Right atrium auricular region (tissue), 2 donors: ENCODE measurements at regions not wholly inside any gene's neighbourhood (a gene's known extent, or its start where the extent isn't known, plus 50 kb on each side); places are given as distances from the start of the nearest gene placed in this dataset.

Source experiments
- DNase-seq: peaks from one replicate; pipeline ENCODE4 v3.0.0-alpha.2; 2019; ENCODE audit warnings: low spot score
- H3K27ac ChIP-seq, 2 donors: fragments of 200-600 bp; sonication (generic); 1 replicate in 1 of 2; 2 replicates in 1 of 2; pipeline ENCODE4 v1.5.1; 2016 to 2019
- H3K27me3 ChIP-seq, 2 donors: fragments of 200-600 bp; sonication (generic); one replicate each; pipeline versions ENCODE4 v1.5.1 to v1.6.0; 2017 to 2019
- H3K36me3 ChIP-seq: fragments of 200-600 bp; sonication (generic); one replicate; pipeline ENCODE4 v1.5.1; 2016
- H3K4me1 ChIP-seq, 2 donors: fragments of 200-600 bp; sonication (generic); one replicate each; pipeline versions ENCODE4 v1.5.1 to v1.6.0; 2017 to 2019
- H3K4me3 ChIP-seq, 2 donors: fragments of 200-600 bp; sonication (generic); 1 replicate in 1 of 2; 2 replicates in 1 of 2; pipeline ENCODE4 v1.5.1; 2017 to 2019; ENCODE audit warnings: mild to moderate bottlenecking in 1 of 2, moderate library complexity in 1 of 2
- H3K9me3 ChIP-seq, 2 donors: fragments of 200-600 bp; sonication (generic); one replicate each; pipeline ENCODE4 v1.5.1; 2019
- CTCF ChIP-seq, 2 donors: fragments of 200-600 bp; sonication (generic); IDR thresholded peaks; one replicate each; pipeline ENCODE4 v1.5.1; 2019; ENCODE audit warnings: antibody characterized with exemption in 2 of 2

GRCh38 chr1:219495737-219496408, 117.0 kb downstream of the ZC3H11B start:
- Histone ChIP-seq H3K36me3 (no peaks in the 10 kb centered on the region), H3K27me3 (no peaks in the 10 kb centered on the region), H3K4me1 (no peaks in the 10 kb centered on the region), H3K9me3 (no peaks in the 10 kb centered on the region), H3K27ac (no peak overlapping the region), H3K4me3 (no peak overlapping the region)
- TF ChIP-seq CTCF (IDR thresholded peaks at IDR 0.05), result no peak
- no peak for DNase-seq

- no peaks in the 10 kb centered on the region for H3K27me3 ChIP-seq
- H3K9me3 ChIP-seq, result no peaks in the 10 kb centered on the region
- H3K4me3 ChIP-seq, result no peak overlapping the region
- no peak for TF ChIP-seq CTCF (IDR thresholded peaks at IDR 0.05)
- DNase-seq, result no peak
- no peaks in the 10 kb centered on the region for H3K4me1 ChIP-seq
- H3K36me3 ChIP-seq, result no peaks in the 10 kb centered on the region
- H3K27ac ChIP-seq, result no peak overlapping the region
Measured at GRCh38 chr1:219492717-219493116, 120.2 kb downstream of the ZC3H11B start.

GRCh38 chr1:219490566-219490965, 122.3 kb downstream of the ZC3H11B start:
- Histone ChIP-seq H3K27ac (no peak overlapping the region), H3K4me3 (no peak overlapping the region), H3K9me3 (no peaks in the 10 kb centered on the region), H3K27me3 (no peaks in the 10 kb centered on the region), H3K36me3 (no peaks in the 10 kb centered on the region), H3K4me1 (no peaks in the 10 kb centered on the region)
- no peak for DNase-seq
- TF ChIP-seq CTCF (IDR thresholded peaks at IDR 0.05), result no peak

GRCh38 chr1:219489636-219490035, 123.3 kb downstream of the ZC3H11B start:
- Histone ChIP-seq H3K4me1 (no peaks in the 10 kb centered on the region), H3K27ac (no peak overlapping the region), H3K4me3 (no peak overlapping the region), H3K36me3 (no peaks in the 10 kb centered on the region), H3K9me3 (no peaks in the 10 kb centered on the region), H3K27me3 (no peaks in the 10 kb centered on the region)
- no peak for TF ChIP-seq CTCF (IDR thresholded peaks at IDR 0.05)
- no peak for DNase-seq

- no peak for DNase-seq
- Histone ChIP-seq H3K27ac (no peak overlapping the region), H3K9me3 (no peaks in the 10 kb centered on the region), H3K4me1 (no peaks in the 10 kb centered on the region), H3K36me3 (no peaks in the 10 kb centered on the region), H3K4me3 (no peak overlapping the region), H3K27me3 (no peaks in the 10 kb centered on the region)
- no peak for TF ChIP-seq CTCF (IDR thresholded peaks at IDR 0.05)
Measured at GRCh38 chr1:219488275-219488674, 124.6 kb downstream of the ZC3H11B start.

GRCh38 chr1:219483530-219483929, 129.4 kb downstream of the ZC3H11B start:
- Histone ChIP-seq H3K4me3 (no peak overlapping the region), H3K27ac (no peak overlapping the region), H3K36me3 (no peaks in the 10 kb centered on the region), H3K4me1 (no peaks in the 10 kb centered on the region), H3K9me3 (no peaks in the 10 kb centered on the region), H3K27me3 (no peaks in the 10 kb centered on the region)
- TF ChIP-seq CTCF (IDR thresholded peaks at IDR 0.05), result no peak
- DNase-seq, result no peak
